ENCODE measurements at regions not wholly inside any gene's neighbourhood (a gene's known extent, or its start where the extent isn't known, plus 50 kb on each side); places are given as distances from the start of the nearest gene placed in this dataset.

- no peak for DNase-seq
These were observed 396.0 kb upstream of the SMIM31 start for GRCh38 chr4:164357957-164358356.

DNA sequence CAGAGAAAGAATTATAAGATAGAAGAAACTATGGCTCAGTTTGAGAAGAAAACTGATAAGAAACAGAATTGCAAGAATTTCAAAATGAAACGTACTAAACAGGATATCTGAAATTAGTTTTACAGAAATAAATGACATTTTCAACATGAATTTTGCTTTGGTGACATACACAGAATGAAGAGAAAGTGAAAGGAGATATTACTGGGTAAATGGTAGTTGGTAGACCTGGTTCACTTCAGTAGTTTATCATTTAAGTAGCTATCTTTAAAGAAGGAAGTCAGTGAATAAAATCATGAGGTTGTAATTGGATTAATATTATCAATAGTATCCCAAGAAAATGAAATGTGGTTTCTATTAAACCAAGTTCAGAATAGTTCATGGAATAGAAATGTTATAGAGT is 395.5 kb upstream of the SMIM31 start:
- DNase-seq = no peak

DNA sequence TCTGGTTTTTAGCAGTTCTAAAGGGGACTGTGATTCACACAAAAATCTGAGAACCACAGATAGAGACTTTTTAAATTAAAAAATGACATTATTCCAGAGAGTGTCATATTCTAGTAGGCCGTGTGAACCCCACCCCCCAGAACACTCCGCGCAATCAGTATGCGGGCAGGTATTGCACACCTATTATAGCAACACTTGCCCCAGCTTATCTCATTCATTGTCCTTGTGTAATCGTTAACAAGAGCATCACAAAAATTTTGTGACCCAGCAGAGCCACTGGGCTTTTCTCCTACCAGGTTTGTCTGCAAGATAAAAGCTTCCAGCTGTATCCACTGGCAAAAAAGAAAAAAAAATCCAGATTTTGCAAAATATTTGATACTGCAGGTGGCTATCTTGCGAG is 394.1 kb upstream of the SMIM31 start:
- DNase-seq = no peak

DNA sequence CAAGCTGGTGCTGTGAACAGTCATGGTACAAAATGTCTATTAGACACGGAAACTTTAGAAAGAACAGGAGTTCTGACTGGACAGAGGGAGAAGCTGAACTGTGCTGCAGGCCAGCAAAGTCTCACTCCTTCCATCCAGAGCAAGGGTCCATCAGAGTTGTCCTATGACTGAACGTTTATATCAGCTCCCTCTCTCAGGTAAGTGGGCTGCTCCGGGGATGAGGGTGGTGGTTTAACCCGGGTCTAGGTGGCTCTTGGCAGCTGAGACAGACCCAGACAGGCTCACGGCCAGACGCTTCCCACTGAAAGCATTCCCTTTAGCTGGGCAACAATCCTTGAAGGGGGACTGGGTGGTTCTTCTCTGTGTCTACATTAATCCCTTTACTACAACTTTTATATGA is 385.0 kb upstream of the SMIM31 start:
- DNase-seq = no peak

GRCh38 chr4:164373021-164373420 is 380.9 kb upstream of the SMIM31 start:
- DNase-seq = no peak

GRCh38 chr4:164377277-164377676 is 376.7 kb upstream of the SMIM31 start:
- DNase-seq = no peak

GRCh38 chr4:164378361-164378760 is 375.6 kb upstream of the SMIM31 start:
- DNase-seq = no peak

GRCh38 chr4:164379694-164380093 is 374.2 kb upstream of the SMIM31 start:
- no peak for DNase-seq

DNA sequence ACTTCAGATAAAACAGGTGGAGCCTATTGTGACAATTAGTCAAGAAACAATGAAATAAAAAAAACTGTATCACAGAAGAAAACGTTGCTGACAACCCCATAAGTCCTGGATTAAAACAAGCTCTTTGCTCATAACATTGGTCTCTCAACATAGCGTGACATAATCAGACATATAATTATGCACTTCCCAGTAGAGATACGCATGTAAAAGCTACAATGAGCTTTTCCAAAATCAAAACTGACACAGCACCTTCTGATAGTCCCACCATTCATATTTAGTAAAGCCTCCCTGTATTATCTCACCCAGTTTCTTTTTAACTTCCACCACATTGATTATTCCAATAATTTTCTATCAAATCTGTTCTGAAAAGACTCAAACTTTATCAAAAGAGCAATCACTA is 372.1 kb upstream of the SMIM31 start:
- no peak for DNase-seq

GRCh38 chr4:164383058-164383357 is 370.9 kb upstream of the SMIM31 start:
- no peak for DNase-seq

DNA sequence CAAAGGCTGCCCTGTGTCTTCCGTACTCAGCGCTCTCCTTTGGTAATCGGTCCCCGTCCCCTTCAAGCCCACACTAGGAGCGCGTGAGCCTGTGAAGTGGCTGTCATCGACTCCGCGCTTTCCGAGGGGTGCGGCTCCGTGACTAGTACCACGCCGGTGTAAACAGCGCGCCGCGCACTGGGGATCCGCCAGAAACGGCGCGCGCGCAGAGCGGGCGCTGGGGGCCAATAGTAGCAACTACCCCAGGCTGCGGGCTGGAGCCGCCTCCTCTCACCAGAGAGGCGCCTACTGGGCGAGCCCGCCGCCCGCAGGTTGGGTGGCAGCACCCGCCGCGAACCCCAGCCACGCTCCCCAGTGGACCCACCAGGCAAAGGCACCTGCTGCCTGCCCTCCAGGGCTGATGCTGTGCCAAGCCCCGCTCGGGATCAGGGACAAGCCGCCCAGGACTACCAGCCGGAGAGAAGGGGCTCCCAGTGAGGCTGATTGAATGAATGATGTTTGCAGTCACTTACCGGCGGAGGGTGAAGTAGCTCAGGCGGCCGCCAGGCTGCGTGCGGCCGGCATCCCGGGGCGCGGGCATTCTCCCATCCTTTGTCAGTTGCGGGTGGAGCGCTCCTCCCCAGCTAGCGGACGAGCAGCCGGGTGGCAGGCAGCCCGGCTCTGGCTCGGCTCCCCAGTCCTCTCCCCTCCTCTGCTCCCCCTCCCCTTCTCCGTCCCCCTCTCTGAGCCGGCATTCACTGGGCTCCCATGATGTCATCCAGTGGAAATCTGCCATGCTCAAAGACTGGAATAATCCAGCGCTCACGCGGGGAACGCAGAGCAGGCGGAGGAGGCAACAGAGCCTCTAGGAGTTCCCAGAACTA is 370.3 kb upstream of the SMIM31 start:
- DNase-seq = no peak

DNA sequence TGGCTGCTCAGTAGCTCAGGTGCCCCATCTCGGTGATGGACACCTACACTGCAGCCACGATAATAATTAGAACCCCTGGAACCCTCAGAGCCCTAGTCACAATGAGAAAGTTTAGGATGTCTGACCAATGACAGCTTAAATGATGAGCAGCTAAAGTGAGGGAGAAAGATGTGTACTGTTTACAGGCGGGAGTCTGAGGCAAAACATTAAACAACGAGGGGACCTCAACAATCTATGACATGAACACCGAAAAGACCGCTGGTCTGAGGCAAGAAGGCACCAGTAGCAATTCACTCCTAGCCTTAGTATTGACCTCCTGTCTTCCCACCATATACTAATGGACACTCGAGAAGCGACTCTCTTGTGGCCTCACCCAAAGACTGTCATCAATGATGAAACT is 369.5 kb upstream of the SMIM31 start:
- no peak for DNase-seq

GRCh38 chr4:164396439-164396838 is 357.5 kb upstream of the SMIM31 start:
- DNase-seq = no peak

GRCh38 chr4:164402554-164402953 is 351.4 kb upstream of the SMIM31 start:
- DNase-seq = no peak

- no peak for DNase-seq
These were observed 348.2 kb upstream of the SMIM31 start for GRCh38 chr4:164405774-164406173.

- DNase-seq = no peak
These were observed 345.1 kb upstream of the SMIM31 start for GRCh38 chr4:164408831-164409230.

DNA sequence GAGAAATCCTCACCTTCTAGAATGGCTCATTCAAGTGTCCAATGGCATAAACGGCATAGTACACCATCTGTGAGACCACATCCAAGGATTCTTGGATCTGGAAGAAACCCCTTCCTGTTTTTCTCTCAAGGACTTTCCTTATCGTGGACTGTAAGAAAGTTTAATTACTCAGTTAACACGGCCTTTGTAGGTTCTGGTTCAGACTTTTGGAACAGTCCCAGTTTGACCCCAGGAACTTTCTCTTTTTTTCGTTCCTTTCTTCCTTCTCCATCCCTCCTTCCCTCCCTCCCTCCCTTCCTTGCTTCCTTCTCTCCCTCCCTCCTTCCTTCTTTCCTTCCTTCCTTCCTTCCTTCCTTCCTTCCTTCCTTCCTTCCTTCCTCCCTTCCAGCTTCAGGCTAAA is 343.5 kb upstream of the SMIM31 start:
- no peak for DNase-seq

GRCh38 chr4:164412246-164412645 is 341.7 kb upstream of the SMIM31 start:
- no peak for DNase-seq

DNA sequence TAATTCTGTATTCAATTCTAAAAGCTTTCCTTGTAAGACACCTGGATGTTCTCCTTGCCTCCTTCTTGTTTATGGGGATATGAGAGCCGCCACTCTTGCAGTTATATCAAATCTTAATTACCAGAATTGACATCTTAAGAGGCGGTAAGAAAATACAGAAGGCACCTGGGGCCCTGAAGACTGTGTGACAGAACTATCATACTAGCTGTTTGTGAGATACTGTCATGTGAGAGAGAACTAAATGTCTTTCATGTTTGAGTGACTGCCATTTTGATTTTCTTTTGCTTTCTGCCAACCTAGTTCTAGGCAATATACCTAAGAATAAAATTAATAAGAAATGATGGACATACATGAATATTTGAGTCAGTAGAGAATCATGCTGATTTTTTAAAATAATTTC is 340.2 kb upstream of the SMIM31 start:
- DNase-seq = no peak

DNA sequence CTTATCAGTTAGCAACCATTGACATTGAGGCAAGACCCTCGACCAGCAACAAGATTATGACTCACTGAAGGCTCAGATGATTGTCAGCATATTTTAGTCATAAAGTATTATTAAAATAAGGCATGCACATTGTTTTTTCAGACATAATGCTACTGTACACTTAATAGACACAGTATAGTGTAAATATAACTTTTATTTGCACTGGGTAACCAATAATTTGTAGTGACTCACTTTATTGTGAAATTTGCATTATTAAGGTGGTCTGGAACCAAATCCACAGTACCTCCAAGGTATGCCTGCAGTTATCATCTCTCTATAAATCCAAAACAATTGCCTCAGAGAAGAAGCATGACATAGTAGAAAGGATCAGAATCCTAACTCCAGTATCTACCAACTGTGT is 330.1 kb upstream of the SMIM31 start:
- no peak for DNase-seq

- DNase-seq = no peak
These were observed 329.1 kb upstream of the SMIM31 start for GRCh38 chr4:164424846-164425245.

DNA sequence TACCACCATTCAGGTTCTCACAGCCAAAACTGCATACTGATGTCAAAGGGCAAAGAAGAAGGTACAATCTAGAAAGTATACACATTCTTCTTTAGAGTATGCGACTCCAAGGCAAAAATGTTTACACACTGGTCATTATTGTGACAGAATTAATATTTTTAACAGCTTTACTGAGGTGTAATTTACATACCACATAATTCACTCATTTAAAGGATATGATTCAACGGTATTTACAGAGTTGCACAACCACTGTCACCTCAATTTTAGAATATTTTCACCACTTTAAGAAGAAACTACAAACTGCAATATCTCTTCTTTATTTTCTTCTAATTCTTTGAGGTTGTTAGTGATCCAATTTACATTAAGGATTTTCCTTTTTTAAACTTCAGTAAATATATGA is 325.4 kb upstream of the SMIM31 start:
- DNase-seq = no peak

GRCh38 chr4:164438321-164438720 is 315.6 kb upstream of the SMIM31 start:
- no peak for DNase-seq

DNA sequence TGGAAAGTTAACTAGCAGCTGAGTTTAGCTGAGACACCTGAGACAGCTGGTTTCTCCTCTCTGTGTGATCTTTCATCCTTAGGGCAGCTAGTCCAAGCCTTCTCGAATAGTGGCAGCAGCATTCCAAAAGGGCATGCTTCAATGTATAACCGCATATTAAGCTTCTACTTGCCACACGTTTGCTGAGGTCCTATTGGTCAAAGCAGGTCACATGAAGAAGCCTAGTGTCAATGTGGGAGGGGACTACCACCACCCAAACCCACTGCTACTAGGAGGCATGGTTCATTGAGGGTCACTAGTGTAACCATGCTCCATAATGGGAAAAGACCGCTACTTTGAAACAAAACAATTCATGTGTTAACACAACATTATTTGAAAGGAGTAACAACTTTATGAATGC is 314.9 kb upstream of the SMIM31 start:
- DNase-seq = no peak

DNA sequence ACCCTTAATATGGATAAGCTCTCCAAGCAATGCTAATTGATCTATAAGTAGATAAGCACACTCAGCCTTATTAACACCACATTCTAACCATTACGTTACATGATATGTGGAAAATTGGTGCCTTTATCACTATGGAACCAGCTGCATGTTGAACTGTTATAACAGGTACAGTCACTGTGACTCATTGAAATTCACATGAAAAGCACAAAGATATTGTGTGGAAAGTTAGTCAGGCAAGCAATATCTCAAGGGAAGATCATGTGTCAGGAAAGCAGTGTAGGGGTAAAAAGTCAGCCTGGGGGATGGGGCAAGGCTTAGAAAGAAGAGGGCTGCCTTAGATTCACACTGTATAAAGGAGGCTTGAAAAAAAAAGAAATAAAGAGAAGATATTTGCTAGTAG is 313.7 kb upstream of the SMIM31 start:
- no peak for DNase-seq

GRCh38 chr4:164441109-164441508 is 312.8 kb upstream of the SMIM31 start:
- DNase-seq = no peak

All from activated naive CD4-positive, alpha-beta T cell (primary cell).